GM12874 (cell line): ENCODE measurements at regions not wholly inside any gene's neighbourhood (a gene's known extent, or its start where the extent isn't known, plus 50 kb on each side); places are given as distances from the start of the nearest gene placed in this dataset.

Source experiments
- CTCF ChIP-seq: IDR thresholded peaks from 2 replicates; pipeline ENCODE4 v1.5.1; 2011; ENCODE audit warnings: low read depth, mild to moderate bottlenecking, control low read depth, low read length, moderate library complexity; ENCODE audit not compliant: insufficient read depth

DNA sequence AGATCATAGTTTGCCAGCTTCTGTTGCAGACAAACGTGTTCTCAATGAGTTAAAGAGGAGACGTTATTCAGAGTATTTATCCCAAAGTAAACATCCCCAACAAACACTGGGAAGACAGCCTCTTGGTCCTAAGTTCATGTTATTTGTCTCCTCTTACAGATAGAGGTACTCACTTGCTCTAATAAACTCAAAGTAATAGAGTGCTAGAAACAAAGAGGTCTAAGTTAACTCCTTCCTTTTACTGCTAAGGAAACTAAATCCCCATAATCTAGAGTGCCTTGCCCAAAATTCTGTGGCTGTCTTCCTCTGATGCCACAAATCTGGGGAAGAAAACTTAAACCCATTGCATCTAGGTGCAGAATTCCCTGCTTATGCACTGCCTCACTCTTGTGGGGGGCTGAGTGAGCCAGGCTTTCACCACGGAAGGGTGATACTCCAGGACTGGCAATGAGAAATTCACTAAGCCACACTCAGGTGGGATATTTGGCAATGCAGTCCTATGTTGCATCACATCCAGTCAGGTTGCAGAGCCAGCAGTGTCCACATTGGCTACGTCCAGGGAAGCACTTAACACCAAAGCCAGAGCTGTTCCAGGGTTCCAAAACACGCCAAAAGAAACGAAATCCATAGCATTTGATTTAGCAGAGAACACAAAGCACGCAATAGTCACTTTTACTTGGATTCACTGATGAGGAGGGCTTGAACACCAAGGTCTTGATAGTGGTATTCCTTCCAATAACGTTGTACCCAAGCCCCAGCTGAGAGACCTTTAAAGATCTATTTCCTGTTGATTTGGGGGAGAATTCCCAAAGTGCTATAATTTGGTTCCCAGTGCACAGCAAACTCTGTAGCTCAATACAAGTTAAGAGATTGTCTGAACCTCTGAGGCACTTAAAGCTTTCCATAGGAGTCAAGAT is 81.0 kb upstream of the FOXQ1 start:
- TF ChIP-seq CTCF = no peak

- TF ChIP-seq CTCF = no peak
Measured at GRCh38 chr6:1230281-1230680, 81.6 kb upstream of the FOXQ1 start.

GRCh38 chr6:1229808-1230207 is 82.1 kb upstream of the FOXQ1 start:
- TF ChIP-seq CTCF = no peak

- no peak for TF ChIP-seq CTCF
Measured at GRCh38 chr6:1229301-1229700, 82.6 kb upstream of the FOXQ1 start.

- TF ChIP-seq CTCF = no peak
Measured at GRCh38 chr6:1228754-1229191, 83.1 kb upstream of the FOXQ1 start.

DNA sequence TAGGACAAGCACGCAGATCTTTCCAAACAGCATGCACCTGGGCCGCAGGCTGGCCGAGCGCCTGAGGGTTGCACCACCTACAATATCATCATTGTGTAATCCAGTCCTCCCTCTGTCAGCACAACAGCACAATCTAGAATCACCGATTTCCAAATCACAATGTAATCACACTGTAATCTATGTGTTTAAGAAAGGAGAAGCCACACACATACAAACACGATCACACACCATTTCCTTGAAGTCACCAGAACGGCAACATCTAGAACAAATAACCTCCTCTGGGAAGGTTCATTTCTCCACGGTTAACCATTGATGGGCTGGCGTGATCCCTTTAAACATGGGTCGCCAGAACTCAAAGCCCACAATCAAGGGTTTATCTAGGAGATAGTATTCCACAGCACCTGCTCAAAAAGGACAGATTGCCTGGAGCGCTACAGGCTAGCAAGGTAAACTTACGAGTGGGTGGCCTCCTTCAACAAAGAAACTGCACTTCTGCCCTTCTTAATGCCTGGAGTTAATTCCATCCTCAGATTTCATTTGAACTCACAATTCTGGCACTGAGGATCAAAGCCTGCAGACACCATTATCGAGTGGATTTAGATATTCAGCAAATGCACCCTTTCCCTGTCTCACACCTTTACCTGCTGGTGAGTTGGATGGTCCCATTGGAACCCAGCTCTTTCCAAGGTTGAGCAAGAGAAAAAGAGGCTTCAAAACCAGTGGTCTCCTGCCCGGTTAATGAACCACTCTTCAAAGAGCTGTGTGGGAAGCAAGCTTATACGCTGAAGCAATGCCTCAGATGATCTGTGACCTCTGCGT is 83.8 kb upstream of the FOXQ1 start:
- TF ChIP-seq CTCF = no peak

- no peak for TF ChIP-seq CTCF
Measured at GRCh38 chr6:1227600-1227934, 84.3 kb upstream of the FOXQ1 start.
